ENCODE measurements at regions not wholly inside any gene's neighbourhood (a gene's known extent, or its start where the extent isn't known, plus 50 kb on each side); places are given as distances from the start of the nearest gene placed in this dataset.

- DNase-seq (ENCODE audit: low read depth in 1 of 2, low spot score in 1 of 2), result no peak
Observed at GRCh38 chr1:208829595-208829994, 585.4 kb upstream of the PLXNA2 start.

- DNase-seq (ENCODE audit: low read depth in 1 of 2, low spot score in 1 of 2), result no peak
Observed at GRCh38 chr1:208834381-208835096, 590.4 kb upstream of the PLXNA2 start.

GRCh38 chr1:208835097-208835463 lies 590.9 kb upstream of the PLXNA2 start:
- DNase-seq (ENCODE audit: low read depth in 1 of 2, low spot score in 1 of 2), result no peak

- no peak for DNase-seq (ENCODE audit: low read depth in 1 of 2, low spot score in 1 of 2)
Observed at GRCh38 chr1:208835781-208836180, 591.6 kb upstream of the PLXNA2 start.

- DNase-seq (ENCODE audit: low read depth in 1 of 2, low spot score in 1 of 2), result no peak
Observed at GRCh38 chr1:208837242-208837641, 593.1 kb upstream of the PLXNA2 start.

GRCh38 chr1:208841436-208841835 lies 597.3 kb upstream of the PLXNA2 start:
- no peak for DNase-seq (ENCODE audit: low read depth in 1 of 2, low spot score in 1 of 2)

- no peak for DNase-seq (ENCODE audit: low read depth in 1 of 2, low spot score in 1 of 2)
Observed at GRCh38 chr1:208842451-208842850, 598.3 kb upstream of the PLXNA2 start.

- DNase-seq (ENCODE audit: low read depth in 1 of 2, low spot score in 1 of 2), result no peak
Observed at GRCh38 chr1:208844158-208844557, 600.0 kb upstream of the PLXNA2 start.

- no peak for DNase-seq (ENCODE audit: low read depth in 1 of 2, low spot score in 1 of 2)
Observed at GRCh38 chr1:208848854-208849253, 604.7 kb upstream of the PLXNA2 start.

- DNase-seq (ENCODE audit: low read depth in 1 of 2, low spot score in 1 of 2), result no peak
Observed at GRCh38 chr1:208850442-208850841, 606.3 kb upstream of the PLXNA2 start.

GRCh38 chr1:208851366-208851765 lies 607.2 kb upstream of the PLXNA2 start:
- no peak for DNase-seq (ENCODE audit: low read depth in 1 of 2, low spot score in 1 of 2)

GRCh38 chr1:208852911-208853310 lies 608.7 kb upstream of the PLXNA2 start:
- no peak for DNase-seq (ENCODE audit: low read depth in 1 of 2, low spot score in 1 of 2)

- DNase-seq (ENCODE audit: low read depth in 1 of 2, low spot score in 1 of 2), result no peak
Observed at GRCh38 chr1:208855403-208855802, 611.2 kb upstream of the PLXNA2 start.

- no peak for DNase-seq (ENCODE audit: low read depth in 1 of 2, low spot score in 1 of 2)
Observed at GRCh38 chr1:208857465-208857864, 613.3 kb upstream of the PLXNA2 start.

- DNase-seq (ENCODE audit: low read depth in 1 of 2, low spot score in 1 of 2), result no peak
Observed at GRCh38 chr1:208858738-208859137, 614.6 kb upstream of the PLXNA2 start.

GRCh38 chr1:208864366-208864965 lies 620.3 kb upstream of the PLXNA2 start:
- DNase-seq (ENCODE audit: low read depth in 1 of 2, low spot score in 1 of 2), result no peak

- DNase-seq (ENCODE audit: low read depth in 1 of 2, low spot score in 1 of 2), result no peak
Observed at GRCh38 chr1:208866386-208866955, 622.3 kb upstream of the PLXNA2 start.

GRCh38 chr1:208868554-208868953 lies 624.4 kb upstream of the PLXNA2 start:
- DNase-seq (ENCODE audit: low read depth in 1 of 2, low spot score in 1 of 2), result no peak

- no peak for DNase-seq (ENCODE audit: low read depth in 1 of 2, low spot score in 1 of 2)
Observed at GRCh38 chr1:208874915-208875314, 630.7 kb upstream of the PLXNA2 start.

GRCh38 chr1:208879022-208879421 lies 634.8 kb upstream of the PLXNA2 start:
- no peak for DNase-seq (ENCODE audit: low read depth in 1 of 2, low spot score in 1 of 2)

- no peak for DNase-seq (ENCODE audit: low read depth in 1 of 2, low spot score in 1 of 2)
Observed at GRCh38 chr1:208880433-208881100, 636.4 kb upstream of the PLXNA2 start.

- no peak for DNase-seq (ENCODE audit: low read depth in 1 of 2, low spot score in 1 of 2)
Observed at GRCh38 chr1:208885060-208885459, 640.9 kb upstream of the PLXNA2 start.

Data from stimulated activated CD4-positive, alpha-beta T cell treated with anti-CD3 and anti-CD28 coated beads, Interleukin-15, amount 100 ng/mL, for 1 hour (primary cell).